ENCODE measurements at regions not wholly inside any gene's neighbourhood (a gene's known extent, or its start where the extent isn't known, plus 50 kb on each side); places are given as distances from the start of the nearest gene placed in this dataset.

- DNase-seq (ENCODE audit: insufficient read length, low spot score) (no peak), FAIRE-seq (no peak)
- TF ChIP-seq SPI1 (IDR thresholded peaks at IDR 0.05; ENCODE audit: low read depth, low read length) (no peak), PAX5 (IDR thresholded peaks at IDR 0.05; ENCODE audit: insufficient read depth, low read length, severe bottlenecking) (no peak), POLR2AphosphoS5 (IDR thresholded peaks at IDR 0.05; ENCODE audit: low read depth, low read length) (no peak), TAF1 (IDR thresholded peaks at IDR 0.05; ENCODE audit: low read depth, low read length) (no peak), POU2F2 (IDR thresholded peaks at IDR 0.05; ENCODE audit: low read depth, low read length) (no peak), POLR2A (IDR thresholded peaks at IDR 0.05; ENCODE audit: low read depth, low read length) (no peak)
Measured at GRCh38 chr20:61184194-61184593, 67.9 kb upstream of the CDH4 start.

GRCh38 chr20:61185181-61185580 is 66.9 kb upstream of the CDH4 start:
- DNase-seq (ENCODE audit: insufficient read length, low spot score) (no peak), FAIRE-seq (no peak)
- no peak for TF ChIP-seq POLR2AphosphoS5 (IDR thresholded peaks at IDR 0.05; ENCODE audit: low read depth, low read length)
- no peak for TF ChIP-seq POU2F2 (IDR thresholded peaks at IDR 0.05; ENCODE audit: low read depth, low read length)
- no peak for TF ChIP-seq PAX5 (IDR thresholded peaks at IDR 0.05; ENCODE audit: insufficient read depth, low read length, severe bottlenecking)
- no peak for TF ChIP-seq SPI1 (IDR thresholded peaks at IDR 0.05; ENCODE audit: low read depth, low read length)
- no peak for TF ChIP-seq POLR2A (IDR thresholded peaks at IDR 0.05; ENCODE audit: low read depth, low read length)
- no peak for TF ChIP-seq TAF1 (IDR thresholded peaks at IDR 0.05; ENCODE audit: low read depth, low read length)

GRCh38 chr20:61185841-61186601 is 66.0 kb upstream of the CDH4 start:
- DNase-seq (ENCODE audit: insufficient read length, low spot score) (no peak), FAIRE-seq (no peak)
- no peak for TF ChIP-seq TAF1 (IDR thresholded peaks at IDR 0.05; ENCODE audit: low read depth, low read length)
- no peak for TF ChIP-seq POLR2A (IDR thresholded peaks at IDR 0.05; ENCODE audit: low read depth, low read length)
- TF ChIP-seq POU2F2 (IDR thresholded peaks at IDR 0.05; ENCODE audit: low read depth, low read length) = no peak
- no peak for TF ChIP-seq SPI1 (IDR thresholded peaks at IDR 0.05; ENCODE audit: low read depth, low read length)
- TF ChIP-seq PAX5 (IDR thresholded peaks at IDR 0.05; ENCODE audit: insufficient read depth, low read length, severe bottlenecking) = no peak
- TF ChIP-seq POLR2AphosphoS5 (IDR thresholded peaks at IDR 0.05; ENCODE audit: low read depth, low read length) = no peak

GRCh38 chr20:61186771-61187472 is 65.1 kb upstream of the CDH4 start:
- DNase-seq (ENCODE audit: insufficient read length, low spot score) (no peak), FAIRE-seq (no peak)
- TF ChIP-seq POU2F2 (IDR thresholded peaks at IDR 0.05; ENCODE audit: low read depth, low read length) = no peak
- TF ChIP-seq POLR2AphosphoS5 (IDR thresholded peaks at IDR 0.05; ENCODE audit: low read depth, low read length) = no peak
- TF ChIP-seq POLR2A (IDR thresholded peaks at IDR 0.05; ENCODE audit: low read depth, low read length) = no peak
- no peak for TF ChIP-seq SPI1 (IDR thresholded peaks at IDR 0.05; ENCODE audit: low read depth, low read length)
- TF ChIP-seq TAF1 (IDR thresholded peaks at IDR 0.05; ENCODE audit: low read depth, low read length) = no peak
- no peak for TF ChIP-seq PAX5 (IDR thresholded peaks at IDR 0.05; ENCODE audit: insufficient read depth, low read length, severe bottlenecking)

- DNase-seq (ENCODE audit: insufficient read length, low spot score) (no peak), FAIRE-seq (no peak)
- TF ChIP-seq SPI1 (IDR thresholded peaks at IDR 0.05; ENCODE audit: low read depth, low read length) (no peak), TAF1 (IDR thresholded peaks at IDR 0.05; ENCODE audit: low read depth, low read length) (no peak), POLR2AphosphoS5 (IDR thresholded peaks at IDR 0.05; ENCODE audit: low read depth, low read length) (no peak)
Measured at GRCh38 chr20:61189534-61189933, 62.5 kb upstream of the CDH4 start.

GRCh38 chr20:61191096-61191495 is 61.0 kb upstream of the CDH4 start:
- no peak for FAIRE-seq
- TF ChIP-seq SPI1 (IDR thresholded peaks at IDR 0.05; ENCODE audit: low read depth, low read length) (no peak), POLR2A (IDR thresholded peaks at IDR 0.05; ENCODE audit: low read depth, low read length) (no peak), POLR2AphosphoS5 (IDR thresholded peaks at IDR 0.05; ENCODE audit: low read depth, low read length) (no peak), TAF1 (IDR thresholded peaks at IDR 0.05; ENCODE audit: low read depth, low read length) (no peak), PAX5 (IDR thresholded peaks at IDR 0.05; ENCODE audit: insufficient read depth, low read length, severe bottlenecking) (no peak), POU2F2 (IDR thresholded peaks at IDR 0.05; ENCODE audit: low read depth, low read length) (no peak)
- DNase-seq (ENCODE audit: insufficient read length, low spot score) = no peak

GRCh38 chr20:61192337-61192950 is 59.6 kb upstream of the CDH4 start:
- DNase-seq (ENCODE audit: insufficient read length, low spot score) (no peak), FAIRE-seq (no peak)
- TF ChIP-seq POU2F2 (IDR thresholded peaks at IDR 0.05; ENCODE audit: low read depth, low read length) (no peak), POLR2A (IDR thresholded peaks at IDR 0.05; ENCODE audit: low read depth, low read length) (no peak), TAF1 (IDR thresholded peaks at IDR 0.05; ENCODE audit: low read depth, low read length) (no peak), SPI1 (IDR thresholded peaks at IDR 0.05; ENCODE audit: low read depth, low read length) (no peak), PAX5 (IDR thresholded peaks at IDR 0.05; ENCODE audit: insufficient read depth, low read length, severe bottlenecking) (no peak), POLR2AphosphoS5 (IDR thresholded peaks at IDR 0.05; ENCODE audit: low read depth, low read length) (no peak)

- DNase-seq (ENCODE audit: insufficient read length, low spot score) = no peak
- FAIRE-seq = no peak
Measured at GRCh38 chr20:61193164-61193563, 58.9 kb upstream of the CDH4 start.

More at GRCh38 chr20:61193164-61193563, 58.9 kb upstream of the CDH4 start:
- no peak for TF ChIP-seq POU2F2 (IDR thresholded peaks at IDR 0.05; ENCODE audit: low read depth, low read length)
- no peak for TF ChIP-seq PAX5 (IDR thresholded peaks at IDR 0.05; ENCODE audit: insufficient read depth, low read length, severe bottlenecking)
- TF ChIP-seq POLR2AphosphoS5 (IDR thresholded peaks at IDR 0.05; ENCODE audit: low read depth, low read length) = no peak
- TF ChIP-seq SPI1 (IDR thresholded peaks at IDR 0.05; ENCODE audit: low read depth, low read length) = no peak
- no peak for TF ChIP-seq TAF1 (IDR thresholded peaks at IDR 0.05; ENCODE audit: low read depth, low read length)
- TF ChIP-seq POLR2A (IDR thresholded peaks at IDR 0.05; ENCODE audit: low read depth, low read length) = no peak

All from GM12891 (cell line).